Gastroesophageal sphincter (tissue), 4 donors: ENCODE measurements at regions not wholly inside any gene's neighbourhood (a gene's known extent, or its start where the extent isn't known, plus 50 kb on each side); places are given as distances from the start of the nearest gene placed in this dataset.
A peak's percentile ranks its signal among the peaks of the same experiment; 100 is the strongest.

ENCODE experiments used
- ATAC-seq: fragments of 150-250 bp; one replicate; pipeline ENCODE4 v1.9.1; 2016; ENCODE audit warnings: mild to moderate bottlenecking, moderate library complexity
- H3K27ac ChIP-seq, 4 donors: fragments of 200-600 bp; sonication (generic) in 3 of 4; 1 replicate in 3 of 4; 2 replicates in 1 of 4; pipeline ENCODE4 v1.5.1; 2016 to 2019
- H3K27me3 ChIP-seq: fragments of 200-600 bp; sonication (generic); one replicate; pipeline ENCODE4 v1.5.1; 2019
- H3K36me3 ChIP-seq, 2 donors: fragments of 200-600 bp; sonication (generic); one replicate each; pipeline ENCODE4 v1.5.1; 2019; ENCODE audit warnings: control low read depth in 1 of 2
- H3K4me1 ChIP-seq, 3 donors: fragments of 200-600 bp; sonication (generic); 1 replicate in 2 of 3; 2 replicates in 1 of 3; pipeline ENCODE4 v1.5.1; 2016 to 2019; ENCODE audit warnings: control low read depth in 2 of 3
- H3K4me3 ChIP-seq, 2 donors: fragments of 200-600 bp; sonication (generic); one replicate each; pipeline ENCODE4 v1.5.1; 2019; ENCODE audit warnings: mild to moderate bottlenecking in 1 of 2, moderate library complexity in 1 of 2
- H3K9me3 ChIP-seq, 3 donors: fragments of 200-600 bp; sonication (generic); one replicate each; pipeline ENCODE4 v1.5.1; 2017 to 2019; ENCODE audit warnings: control low read depth in 2 of 3
- CTCF ChIP-seq, 4 experiments: fragments of 200-600 bp in 2 of 4; fragments of 450-650 bp in 2 of 4; sonication (generic) in 1 of 4; IDR thresholded peaks; one replicate each; pipeline ENCODE4 v1.5.1; 2017 to 2019; ENCODE audit warnings: antibody characterized with exemption in 4 of 4, mild to moderate bottlenecking in 2 of 4, moderate library complexity in 2 of 4
- EP300 ChIP-seq: sonication (generic); formaldehyde crosslinking; IDR thresholded peaks from one replicate; pipeline ENCODE4 v1.6.1; 2017; ENCODE audit warnings: antibody characterized with exemption, mild to moderate bottlenecking
- POLR2A ChIP-seq, 2 donors: fragments of 450-650 bp; IDR thresholded peaks; one replicate each; pipeline ENCODE4 v1.6.1; 2017; ENCODE audit warnings: antibody characterized with exemption in 2 of 2, mild to moderate bottlenecking in 2 of 2, moderate library complexity in 1 of 2
- POLR2AphosphoS5 ChIP-seq: sonication (generic); formaldehyde crosslinking; IDR thresholded peaks from one replicate; pipeline ENCODE4 v1.6.1; 2017; ENCODE audit warnings: antibody characterized with exemption
- WGBS, 2 donors: methylation state at CpG; one replicate each; pipeline ENCODE4 v1.1.5; 2018; ENCODE audit warnings: low coverage in 1 of 2; 5-methylcytosine and 5-hydroxymethylcytosine counted together

GRCh38 chr6:156082012-156082411, 626.4 kb upstream of the NOX3 start:
- no peaks in the 10 kb centered on the region for H3K36me3 ChIP-seq
- no peaks in the 10 kb centered on the region for H3K27me3 ChIP-seq
- WGBS, 2 donors: 49 to 50% methylated on average over 2 to 3 of the region's 3 CpGs
- no peaks in the 10 kb centered on the region for H3K4me1 ChIP-seq
- peaks cover 0 to 8% (median 0%) of the 10 kb centered on the region in 3 donors for H3K9me3 ChIP-seq
- no peak overlapping the region for H3K27ac ChIP-seq
- TF ChIP-seq POLR2AphosphoS5 (no peak), POLR2A (IDR thresholded peaks at IDR 0.05) (no peak), CTCF (IDR thresholded peaks at IDR 0.05) (no peak), EP300 (no peak)
- no peak for ATAC-seq
- no peak overlapping the region for H3K4me3 ChIP-seq

DNA sequence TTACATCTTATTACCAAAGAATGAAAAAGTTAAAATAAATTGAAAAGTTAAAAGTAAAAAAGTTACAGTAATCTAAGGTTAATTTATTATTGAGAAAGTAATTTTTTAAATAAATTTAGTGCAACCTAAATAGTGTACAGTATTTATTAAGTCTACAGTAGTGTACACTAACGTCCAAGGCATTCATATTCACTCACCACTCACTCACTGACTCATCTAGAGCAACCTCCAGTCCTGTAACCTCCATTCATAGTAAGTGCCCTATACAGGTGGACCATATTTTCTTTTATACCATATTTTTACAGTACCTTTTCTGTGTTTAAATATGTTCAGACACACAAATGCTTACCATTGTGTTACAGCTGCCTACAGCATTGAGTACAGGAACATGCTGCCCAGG, 624.7 kb upstream of the NOX3 start:
- no peaks in the 10 kb centered on the region for H3K4me1 ChIP-seq
- TF ChIP-seq POLR2AphosphoS5 (no peak), EP300 (no peak), POLR2A (IDR thresholded peaks at IDR 0.05) (no peak), CTCF (IDR thresholded peaks at IDR 0.05) (no peak)
- H3K27ac ChIP-seq: no peak overlapping the region
- no peaks in the 10 kb centered on the region for H3K36me3 ChIP-seq
- H3K27me3 ChIP-seq: no peaks in the 10 kb centered on the region
- 54% methylated on average over 1 of the region's 1 CpG for WGBS, 2 donors
- ATAC-seq: no peak
- no peak overlapping the region for H3K4me3 ChIP-seq
- no peaks in the 10 kb centered on the region for H3K9me3 ChIP-seq

DNA sequence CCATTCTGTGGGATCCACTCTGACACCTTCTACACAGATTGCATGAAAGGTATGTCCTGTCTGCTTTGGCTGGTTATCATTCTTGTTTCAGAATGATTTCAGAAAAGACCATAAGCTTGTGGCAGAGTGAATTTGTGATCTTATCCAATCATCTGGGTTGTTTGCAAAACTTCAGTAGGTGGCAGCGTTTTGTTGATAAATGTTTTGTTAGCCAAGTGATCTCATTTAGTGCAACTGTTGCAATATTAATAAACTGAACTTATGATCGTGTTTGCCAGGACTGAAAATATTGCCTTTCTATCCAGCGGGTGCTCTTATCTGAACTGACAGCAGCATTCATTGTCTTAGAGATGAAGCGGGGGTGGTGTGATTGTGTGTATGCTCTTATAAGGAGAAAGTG, 613.2 kb upstream of the NOX3 start:
- 58 to 77% methylated on average over 3 to 4 of the region's 4 CpGs for WGBS, 2 donors
- ATAC-seq: no peak
- H3K4me3 ChIP-seq: no peak overlapping the region

DNA sequence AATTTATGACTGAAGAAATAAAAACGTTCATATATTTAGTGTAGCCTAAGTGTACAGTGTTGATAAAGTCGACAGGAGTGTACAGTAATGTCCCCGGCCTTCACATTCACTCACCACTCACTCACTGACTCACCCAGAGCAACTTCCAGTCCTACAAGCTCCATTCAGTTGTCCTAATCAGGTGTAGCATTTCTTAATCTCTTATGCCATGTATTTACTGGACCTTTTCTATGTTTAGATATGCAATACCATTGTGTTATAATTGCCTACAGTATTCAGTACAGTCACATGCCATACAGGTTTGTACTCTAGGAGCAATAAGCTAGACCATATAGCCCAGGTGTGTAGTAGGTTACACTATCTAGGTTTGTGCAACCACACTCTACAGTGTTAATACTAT, 610.2 kb upstream of the NOX3 start:
- Histone ChIP-seq H3K4me3 (no peak overlapping the region), H3K27ac (no peak overlapping the region), H3K4me1 (no peaks in the 10 kb centered on the region), H3K27me3 (no peaks in the 10 kb centered on the region), H3K9me3 (no peaks in the 10 kb centered on the region), H3K36me3 (no peaks in the 10 kb centered on the region)
- TF ChIP-seq POLR2AphosphoS5: no peak
- no peak for TF ChIP-seq CTCF (IDR thresholded peaks at IDR 0.05)
- no peak for TF ChIP-seq POLR2A (IDR thresholded peaks at IDR 0.05)
- no peak for TF ChIP-seq EP300
- ATAC-seq: no peak
- 56 to 63% methylated on average over 3 of the region's 3 CpGs for WGBS, 2 donors

More for the DNA sequence above, 613.2 kb upstream of the NOX3 start:
- Histone ChIP-seq H3K4me1 (no peaks in the 10 kb centered on the region), H3K9me3 (no peaks in the 10 kb centered on the region), H3K36me3 (no peaks in the 10 kb centered on the region), H3K27me3 (no peaks in the 10 kb centered on the region), H3K27ac (no peak overlapping the region)
- TF ChIP-seq EP300 (no peak), POLR2AphosphoS5 (no peak), CTCF (IDR thresholded peaks at IDR 0.05) (no peak), POLR2A (IDR thresholded peaks at IDR 0.05) (no peak)

GRCh38 chr6:156062091-156062563, 606.5 kb upstream of the NOX3 start:
- Histone ChIP-seq H3K9me3 (no peaks in the 10 kb centered on the region), H3K27ac (peak overlapping the region in 1 of 4 donors; percentile 5), H3K36me3 (no peaks in the 10 kb centered on the region), H3K4me1 (no peaks in the 10 kb centered on the region), H3K4me3 (no peak overlapping the region), H3K27me3 (no peaks in the 10 kb centered on the region)
- TF ChIP-seq CTCF (IDR thresholded peaks at IDR 0.05) (no peak), EP300 (no peak), POLR2AphosphoS5 (peak; percentile 50)
- 26% methylated on average over 2 of the region's 2 CpGs; no CpG with 5 or more reads in 1 of the 2 donors for WGBS, 2 donors
- peak; percentile 62 for ATAC-seq
